ENCODE measurements at regions not wholly inside any gene's neighbourhood (a gene's known extent, or its start where the extent isn't known, plus 50 kb on each side); places are given as distances from the start of the nearest gene placed in this dataset.

- peaks cover 49% of the 10 kb centered on the region for H3K4me1 ChIP-seq (ENCODE audit: insufficient read depth, low read length)
- H3K27me3 ChIP-seq (ENCODE audit: insufficient read depth, low read length) = no peaks in the 10 kb centered on the region
- H3K4me3 ChIP-seq (ENCODE audit: low read length) = no peak overlapping the region
- no peaks in the 10 kb centered on the region for H3K36me3 ChIP-seq (ENCODE audit: insufficient read depth, low read length)
- H3K27ac ChIP-seq (ENCODE audit: low read depth, low read length) = peak overlapping the region; percentile 81; the same call in 1 of the 2 replicates
- no peak overlapping the region for H3K9ac ChIP-seq (ENCODE audit: low read depth, low read length)
- no peaks in the 10 kb centered on the region for H3K9me3 ChIP-seq (ENCODE audit: insufficient read depth, low read depth, low read length)
- WGBS = 27% methylated on average over 6 of the region's 6 CpGs
Measured at GRCh38 chr5:124263680-124264491, 482.6 kb downstream of the ZNF608 start.

GRCh38 chr5:124262991-124263571 lies 483.4 kb downstream of the ZNF608 start:
- Histone ChIP-seq H3K27ac (ENCODE audit: low read depth, low read length) (peak overlapping the region; percentile 81; the same call in 1 of the 2 replicates), H3K27me3 (ENCODE audit: insufficient read depth, low read length) (no peaks in the 10 kb centered on the region), H3K4me3 (ENCODE audit: low read length) (no peak overlapping the region), H3K9me3 (ENCODE audit: insufficient read depth, low read depth, low read length) (no peaks in the 10 kb centered on the region), H3K36me3 (ENCODE audit: insufficient read depth, low read length) (no peaks in the 10 kb centered on the region), H3K4me1 (ENCODE audit: insufficient read depth, low read length) (peaks cover 49% of the 10 kb centered on the region), H3K9ac (ENCODE audit: low read depth, low read length) (no peak overlapping the region)
- WGBS = 63% methylated on average over 1 of the region's 1 CpG

- 33% methylated on average over 6 of the region's 6 CpGs for WGBS
- Histone ChIP-seq H3K4me1 (ENCODE audit: insufficient read depth, low read length) (peaks cover 49% of the 10 kb centered on the region), H3K9me3 (ENCODE audit: insufficient read depth, low read depth, low read length) (no peaks in the 10 kb centered on the region), H3K27ac (ENCODE audit: low read depth, low read length) (peak overlapping the region; percentile 81; the same call in 1 of the 2 replicates), H3K27me3 (ENCODE audit: insufficient read depth, low read length) (no peaks in the 10 kb centered on the region), H3K9ac (ENCODE audit: low read depth, low read length) (no peak overlapping the region), H3K4me3 (ENCODE audit: low read length) (no peak overlapping the region), H3K36me3 (ENCODE audit: insufficient read depth, low read length) (no peaks in the 10 kb centered on the region)
Measured at GRCh38 chr5:124262470-124262869, 484.0 kb downstream of the ZNF608 start.

GRCh38 chr5:124261848-124262247 lies 484.6 kb downstream of the ZNF608 start:
- peak overlapping the region; percentile 21; the same call in 1 of the 2 replicates for H3K27ac ChIP-seq (ENCODE audit: low read depth, low read length)
- H3K36me3 ChIP-seq (ENCODE audit: insufficient read depth, low read length) = no peaks in the 10 kb centered on the region
- no peaks in the 10 kb centered on the region for H3K9me3 ChIP-seq (ENCODE audit: insufficient read depth, low read depth, low read length)
- H3K4me1 ChIP-seq (ENCODE audit: insufficient read depth, low read length) = peaks cover 49% of the 10 kb centered on the region
- H3K4me3 ChIP-seq (ENCODE audit: low read length) = no peak overlapping the region
- H3K27me3 ChIP-seq (ENCODE audit: insufficient read depth, low read length) = no peaks in the 10 kb centered on the region
- no peak overlapping the region for H3K9ac ChIP-seq (ENCODE audit: low read depth, low read length)
- 60% methylated on average over 1 of the region's 1 CpG for WGBS

GRCh38 chr5:124260921-124261515 lies 485.4 kb downstream of the ZNF608 start:
- WGBS = 83% methylated on average over 10 of the region's 10 CpGs
- Histone ChIP-seq H3K9ac (ENCODE audit: low read depth, low read length) (no peak overlapping the region), H3K27ac (ENCODE audit: low read depth, low read length) (no peak overlapping the region), H3K36me3 (ENCODE audit: insufficient read depth, low read length) (no peaks in the 10 kb centered on the region), H3K9me3 (ENCODE audit: insufficient read depth, low read depth, low read length) (no peaks in the 10 kb centered on the region), H3K4me3 (ENCODE audit: low read length) (no peak overlapping the region), H3K27me3 (ENCODE audit: insufficient read depth, low read length) (no peaks in the 10 kb centered on the region), H3K4me1 (ENCODE audit: insufficient read depth, low read length) (peaks cover 49% of the 10 kb centered on the region)

DNA sequence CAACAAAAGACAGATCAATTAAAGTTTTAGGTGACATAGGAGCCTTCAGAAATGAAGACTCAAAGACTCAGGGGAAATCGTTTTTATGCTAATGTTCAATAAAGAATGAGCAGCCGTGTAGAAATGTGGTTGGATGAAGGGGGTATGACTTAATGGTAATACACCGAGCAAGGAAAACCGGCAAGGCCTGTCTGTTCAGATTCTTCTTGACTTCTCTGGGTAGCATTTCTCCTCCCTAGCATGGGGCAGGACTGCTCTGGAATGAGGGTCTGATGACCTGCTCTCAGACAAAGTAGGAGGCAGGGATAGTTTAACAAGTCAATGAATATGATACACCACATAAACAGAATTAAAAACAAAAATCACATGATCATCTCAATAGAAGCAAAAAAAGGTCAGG lies 487.4 kb downstream of the ZNF608 start:
- Histone ChIP-seq H3K36me3 (ENCODE audit: insufficient read depth, low read length) (no peaks in the 10 kb centered on the region), H3K27me3 (ENCODE audit: insufficient read depth, low read length) (no peaks in the 10 kb centered on the region), H3K4me3 (ENCODE audit: low read length) (no peak overlapping the region), H3K4me1 (ENCODE audit: insufficient read depth, low read length) (peaks cover 36% of the 10 kb centered on the region), H3K27ac (ENCODE audit: low read depth, low read length) (no peak overlapping the region), H3K9me3 (ENCODE audit: insufficient read depth, low read depth, low read length) (no peaks in the 10 kb centered on the region), H3K9ac (ENCODE audit: low read depth, low read length) (no peak overlapping the region)
- 95% methylated on average over 4 of the region's 4 CpGs for WGBS

GRCh38 chr5:124257048-124257447 lies 489.4 kb downstream of the ZNF608 start:
- Histone ChIP-seq H3K9ac (ENCODE audit: low read depth, low read length) (no peak overlapping the region), H3K9me3 (ENCODE audit: insufficient read depth, low read depth, low read length) (no peaks in the 10 kb centered on the region), H3K4me1 (ENCODE audit: insufficient read depth, low read length) (peaks cover 18% of the 10 kb centered on the region), H3K4me3 (ENCODE audit: low read length) (no peak overlapping the region), H3K27me3 (ENCODE audit: insufficient read depth, low read length) (no peaks in the 10 kb centered on the region), H3K36me3 (ENCODE audit: insufficient read depth, low read length) (no peaks in the 10 kb centered on the region), H3K27ac (ENCODE audit: low read depth, low read length) (no peak overlapping the region)
- WGBS = 92% methylated on average over 8 of the region's 8 CpGs

DNA sequence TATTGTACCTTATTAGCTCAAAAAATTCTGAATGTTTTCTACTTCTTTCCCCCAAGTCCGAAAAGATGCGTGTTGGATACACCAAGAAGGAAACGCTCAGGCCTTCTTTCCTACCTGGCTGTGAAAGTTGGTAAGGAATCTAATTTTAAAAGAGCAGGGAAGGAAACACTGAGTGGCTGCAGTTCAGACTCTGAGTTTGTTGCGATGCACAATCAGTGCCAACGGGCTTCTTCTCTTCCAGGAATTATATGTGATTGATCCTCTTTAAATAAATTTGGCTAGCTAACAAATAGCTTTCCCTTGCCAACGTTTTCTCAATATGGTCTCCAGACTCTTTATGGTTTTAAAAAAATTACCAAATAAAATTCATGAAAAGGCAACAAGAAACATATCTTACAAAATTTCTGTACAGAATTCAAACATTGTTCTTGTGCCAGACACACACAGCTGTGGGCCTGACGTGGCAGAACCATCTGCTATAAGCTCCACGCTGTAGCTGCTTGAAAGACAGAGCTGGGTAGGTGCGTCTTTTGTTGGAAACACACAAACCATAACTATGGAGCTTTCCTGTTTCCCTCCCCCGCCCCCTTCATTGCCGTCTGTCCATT lies 493.1 kb downstream of the ZNF608 start:
- no peak overlapping the region for H3K27ac ChIP-seq (ENCODE audit: low read depth, low read length)
- H3K27me3 ChIP-seq (ENCODE audit: insufficient read depth, low read length) = no peaks in the 10 kb centered on the region
- no peaks in the 10 kb centered on the region for H3K36me3 ChIP-seq (ENCODE audit: insufficient read depth, low read length)
- WGBS = 92% methylated on average over 11 of the region's 11 CpGs
- no peak overlapping the region for H3K4me3 ChIP-seq (ENCODE audit: low read length)
- no peak overlapping the region for H3K9ac ChIP-seq (ENCODE audit: low read depth, low read length)
- H3K9me3 ChIP-seq (ENCODE audit: insufficient read depth, low read depth, low read length) = no peaks in the 10 kb centered on the region
- peaks cover 7% of the 10 kb centered on the region; the same call in 1 of the 2 replicates for H3K4me1 ChIP-seq (ENCODE audit: insufficient read depth, low read length)

DNA sequence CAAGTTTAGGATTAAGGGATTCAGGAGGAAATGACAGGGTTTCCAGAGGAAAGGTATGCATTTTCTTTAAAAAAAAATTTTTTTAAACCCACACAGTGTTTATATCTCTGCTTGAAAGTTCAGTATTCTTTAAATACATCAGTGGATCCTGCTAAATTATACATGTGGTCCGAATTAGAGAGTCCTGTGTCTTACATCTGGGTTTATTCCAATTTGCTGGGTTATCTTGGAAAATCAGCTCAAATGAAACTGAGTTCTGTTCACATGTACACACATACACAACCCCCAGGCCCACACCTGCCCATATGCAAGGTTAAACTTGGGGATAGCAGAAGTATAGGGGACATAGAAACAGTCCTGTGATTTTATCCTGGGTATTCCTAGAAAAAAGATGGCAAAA lies 493.7 kb downstream of the ZNF608 start:
- H3K4me3 ChIP-seq (ENCODE audit: low read length) = no peak overlapping the region
- no peaks in the 10 kb centered on the region for H3K27me3 ChIP-seq (ENCODE audit: insufficient read depth, low read length)
- H3K9ac ChIP-seq (ENCODE audit: low read depth, low read length) = no peak overlapping the region
- peaks cover 7% of the 10 kb centered on the region; the same call in 1 of the 2 replicates for H3K4me1 ChIP-seq (ENCODE audit: insufficient read depth, low read length)
- 0 out of 2 replicates have a peak, but pooled peaks cover under 1% of the 10 kb centered on the region for H3K9me3 ChIP-seq (ENCODE audit: insufficient read depth, low read depth, low read length)
- no peaks in the 10 kb centered on the region for H3K36me3 ChIP-seq (ENCODE audit: insufficient read depth, low read length)
- H3K27ac ChIP-seq (ENCODE audit: low read depth, low read length) = no peak overlapping the region
- 100% methylated on average over 1 of the region's 1 CpG for WGBS

DNA sequence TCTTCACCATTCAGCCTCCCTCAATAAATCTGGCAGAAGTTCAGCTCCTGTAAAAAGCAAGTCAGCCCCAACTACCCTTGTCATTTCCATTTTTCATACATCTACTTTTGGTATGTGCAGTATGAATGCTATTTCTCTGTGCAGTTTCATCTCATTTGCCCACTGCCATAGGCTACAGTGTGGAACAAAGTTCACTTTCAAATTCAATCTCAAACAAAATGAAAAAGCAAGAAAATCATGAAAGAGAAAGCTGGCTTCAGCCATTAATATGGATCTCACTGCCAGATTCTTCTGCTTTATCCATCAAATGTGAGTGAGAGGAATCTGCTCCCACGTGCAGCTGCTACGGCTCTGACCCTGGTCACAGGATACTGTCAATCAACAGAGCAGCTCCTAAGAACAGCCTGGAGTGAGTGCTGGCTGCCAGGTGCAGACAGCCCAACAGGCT lies 494.2 kb downstream of the ZNF608 start:
- no peak overlapping the region for H3K27ac ChIP-seq (ENCODE audit: low read depth, low read length)
- no peak overlapping the region for H3K9ac ChIP-seq (ENCODE audit: low read depth, low read length)
- no peak overlapping the region for H3K4me3 ChIP-seq (ENCODE audit: low read length)
- H3K27me3 ChIP-seq (ENCODE audit: insufficient read depth, low read length) = no peaks in the 10 kb centered on the region
- H3K9me3 ChIP-seq (ENCODE audit: insufficient read depth, low read depth, low read length) = peaks cover 5% of the 10 kb centered on the region; the same call in 1 of the 2 replicates
- WGBS = 58% methylated on average over 2 of the region's 2 CpGs
- no peaks in the 10 kb centered on the region for H3K36me3 ChIP-seq (ENCODE audit: insufficient read depth, low read length)
- H3K4me1 ChIP-seq (ENCODE audit: insufficient read depth, low read length) = peaks cover 7% of the 10 kb centered on the region; the same call in 1 of the 2 replicates

- Histone ChIP-seq H3K27ac (ENCODE audit: low read depth, low read length) (no peak overlapping the region), H3K4me3 (ENCODE audit: low read length) (no peak overlapping the region), H3K27me3 (ENCODE audit: insufficient read depth, low read length) (no peaks in the 10 kb centered on the region), H3K9me3 (ENCODE audit: insufficient read depth, low read depth, low read length) (peaks cover 50% of the 10 kb centered on the region), H3K36me3 (ENCODE audit: insufficient read depth, low read length) (peaks cover 6% of the 10 kb centered on the region; the same call in 1 of the 2 replicates), H3K4me1 (ENCODE audit: insufficient read depth, low read length) (no peaks in the 10 kb centered on the region), H3K9ac (ENCODE audit: low read depth, low read length) (no peak overlapping the region)
Measured at GRCh38 chr5:124245276-124245675, 501.2 kb downstream of the ZNF608 start.

Measured in HUES64 (cell line).